ENCODE measurements at regions not wholly inside any gene's neighbourhood (a gene's known extent, or its start where the extent isn't known, plus 50 kb on each side); places are given as distances from the start of the nearest gene placed in this dataset.
A peak's percentile ranks its signal among the peaks of the same experiment; 100 is the strongest.
"Not testable (repeated sequence)": the region's sequence is repeated elsewhere in the genome, so short reads cannot be mapped to it uniquely, and the experiment has no call there.

DNA sequence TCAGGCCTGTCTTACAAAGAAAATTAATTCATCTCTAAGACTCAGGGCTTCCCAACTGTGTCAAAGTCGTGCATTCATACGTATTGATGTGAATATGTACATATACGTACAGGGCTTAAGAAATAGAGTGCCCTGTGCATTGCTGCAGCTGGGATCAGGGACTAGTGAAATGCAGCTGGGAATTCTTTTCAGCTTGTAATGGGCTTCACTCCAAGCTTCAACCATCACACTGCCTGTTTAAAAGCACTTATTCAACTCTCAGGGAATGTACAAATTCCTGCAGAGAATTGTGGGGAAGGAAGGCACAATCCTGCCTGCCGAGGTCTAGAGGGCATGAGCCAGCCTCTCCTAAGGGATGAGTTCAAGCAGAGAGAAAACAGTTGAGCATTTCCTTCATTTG is 59.6 kb upstream of the MAN2A1 start:
- DNase-seq, result no peak

DNA sequence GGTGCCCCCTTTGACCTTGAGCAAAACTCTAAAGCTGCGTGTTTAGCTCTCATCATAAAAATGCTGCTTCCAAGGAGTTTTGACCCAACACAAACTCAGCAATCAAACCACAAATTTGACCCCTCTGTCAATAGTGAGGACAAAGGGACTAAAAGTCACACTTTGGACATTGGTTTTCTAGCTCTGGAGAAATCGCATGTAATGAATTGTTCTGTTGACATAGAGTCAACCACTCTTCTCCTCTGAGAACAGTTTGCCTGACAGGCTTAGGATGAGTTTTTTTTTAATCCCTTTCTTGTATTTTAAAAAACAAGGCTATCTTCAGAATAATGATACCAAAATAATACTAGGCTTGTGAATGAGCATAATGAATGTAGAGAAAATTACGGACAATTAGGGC is 61.1 kb upstream of the MAN2A1 start:
- DNase-seq, result no peak

DNA sequence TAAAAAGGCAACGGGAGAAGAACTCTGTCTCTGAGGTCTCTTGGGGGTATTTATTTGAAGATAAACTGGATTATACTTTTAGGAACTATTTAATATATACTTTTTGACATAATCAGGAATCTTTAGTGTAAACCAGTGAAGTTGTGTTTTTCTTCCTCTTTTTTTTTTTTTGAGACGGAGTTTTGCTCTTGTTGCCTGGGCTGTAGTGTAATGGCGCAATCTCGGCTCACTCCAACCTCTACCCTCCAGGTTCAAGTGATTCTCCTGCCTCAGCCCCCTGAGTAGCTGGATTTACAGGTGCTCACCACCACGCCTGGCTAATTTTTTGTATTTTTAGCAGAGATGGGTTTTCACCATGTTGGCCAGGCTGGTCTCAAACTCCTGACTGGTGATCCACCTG is 68.5 kb upstream of the MAN2A1 start:
- DNase-seq, result not testable (repeated sequence)

DNA sequence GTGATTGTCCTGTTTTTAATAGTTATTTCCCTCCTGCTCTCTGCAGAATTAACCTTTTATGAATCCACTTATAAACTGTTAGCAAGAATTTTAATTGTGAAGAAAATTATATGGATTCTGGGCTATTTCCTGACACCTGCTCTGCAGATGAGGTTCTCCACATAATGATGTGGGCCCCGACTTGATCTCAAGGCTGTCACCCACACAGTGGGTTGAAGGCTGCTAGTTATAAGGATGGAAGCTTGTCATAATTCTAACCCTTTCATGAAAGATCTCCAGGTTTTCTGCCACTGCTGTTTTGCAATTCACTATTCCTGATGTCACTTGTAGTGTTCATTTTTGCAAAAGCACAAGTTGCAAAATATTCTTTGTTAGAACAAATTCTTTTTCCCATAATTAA is 69.1 kb upstream of the MAN2A1 start:
- DNase-seq, result no peak

DNA sequence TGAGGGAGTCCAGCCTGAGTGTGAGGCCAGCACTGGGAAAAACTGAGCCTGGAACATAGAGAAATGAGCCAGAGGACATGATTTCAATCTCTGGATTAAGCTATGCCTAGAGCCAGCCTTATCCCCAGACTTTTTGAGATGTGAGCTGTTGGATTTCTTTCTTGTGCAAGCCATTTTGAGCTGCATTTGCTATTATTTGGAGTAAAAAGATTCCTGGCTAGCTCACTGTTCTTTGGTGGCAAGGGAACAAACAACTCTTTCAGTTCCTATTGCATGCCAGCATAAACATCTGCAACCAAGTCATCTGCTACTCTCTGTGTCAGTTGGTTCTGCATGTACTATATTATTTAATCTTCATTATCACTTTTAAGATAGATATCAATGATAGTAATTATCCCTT is 70.1 kb upstream of the MAN2A1 start:
- DNase-seq, result no peak

DNA sequence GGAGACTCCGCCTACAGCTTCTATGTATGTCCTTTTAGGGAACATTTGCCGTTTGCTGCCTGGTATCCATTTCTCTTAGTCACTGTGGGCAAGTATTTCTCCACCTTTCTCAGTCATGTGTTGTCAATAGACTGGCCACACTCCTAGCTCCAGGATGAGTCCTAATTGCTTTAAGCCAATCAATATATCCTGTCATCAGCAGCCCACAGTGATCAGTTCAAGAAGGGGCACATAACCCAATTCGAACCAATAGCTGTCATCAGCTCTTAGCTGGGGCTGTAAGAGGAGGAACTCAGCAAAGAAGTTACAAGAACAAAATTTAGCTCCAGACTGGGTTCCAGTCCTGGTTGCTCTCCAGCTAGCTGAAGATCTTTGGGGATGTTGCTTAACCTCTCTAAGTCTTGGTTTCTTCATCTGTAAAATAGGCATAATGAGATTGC is 70.7 kb upstream of the MAN2A1 start:
- DNase-seq, result no peak

DNA sequence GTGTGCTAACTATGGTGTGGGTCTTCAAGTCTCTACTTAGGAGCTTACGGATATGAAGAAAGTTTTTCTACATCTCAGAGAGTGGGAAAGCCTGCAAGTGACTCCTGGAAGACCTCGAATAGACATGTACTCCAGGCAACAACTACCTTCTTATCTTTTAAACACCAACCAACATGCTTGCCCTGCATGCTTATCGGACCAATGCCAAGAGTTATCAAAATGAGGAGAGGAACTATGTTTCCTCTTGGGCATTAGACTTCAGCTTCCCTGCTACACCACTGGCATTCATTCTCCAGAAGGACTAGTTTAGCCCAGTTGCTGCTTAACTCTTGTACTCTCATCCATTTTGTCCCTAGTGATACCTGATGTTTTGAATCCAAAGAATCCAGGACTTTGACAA is 74.7 kb upstream of the MAN2A1 start:
- DNase-seq, result no peak

DNA sequence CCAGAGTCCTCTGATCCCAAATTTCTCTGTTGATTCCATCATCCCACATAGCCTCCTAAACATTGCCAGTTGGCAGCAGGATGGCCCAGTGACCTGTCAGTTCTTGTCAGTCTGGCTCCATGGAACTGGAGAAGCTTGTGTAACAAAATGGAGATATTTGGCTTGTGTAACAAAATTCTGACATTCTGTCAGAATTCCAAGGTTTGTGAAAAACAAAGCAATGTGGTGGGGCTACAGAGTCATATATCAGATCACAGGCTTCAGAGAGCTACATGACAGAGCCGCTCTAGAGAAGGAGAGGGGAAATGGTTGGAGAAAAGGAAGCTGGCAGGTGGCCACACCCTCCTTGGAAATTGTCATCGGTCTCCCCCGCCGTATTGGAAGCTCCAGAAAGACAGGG is 75.4 kb upstream of the MAN2A1 start:
- no peak for DNase-seq

DNA sequence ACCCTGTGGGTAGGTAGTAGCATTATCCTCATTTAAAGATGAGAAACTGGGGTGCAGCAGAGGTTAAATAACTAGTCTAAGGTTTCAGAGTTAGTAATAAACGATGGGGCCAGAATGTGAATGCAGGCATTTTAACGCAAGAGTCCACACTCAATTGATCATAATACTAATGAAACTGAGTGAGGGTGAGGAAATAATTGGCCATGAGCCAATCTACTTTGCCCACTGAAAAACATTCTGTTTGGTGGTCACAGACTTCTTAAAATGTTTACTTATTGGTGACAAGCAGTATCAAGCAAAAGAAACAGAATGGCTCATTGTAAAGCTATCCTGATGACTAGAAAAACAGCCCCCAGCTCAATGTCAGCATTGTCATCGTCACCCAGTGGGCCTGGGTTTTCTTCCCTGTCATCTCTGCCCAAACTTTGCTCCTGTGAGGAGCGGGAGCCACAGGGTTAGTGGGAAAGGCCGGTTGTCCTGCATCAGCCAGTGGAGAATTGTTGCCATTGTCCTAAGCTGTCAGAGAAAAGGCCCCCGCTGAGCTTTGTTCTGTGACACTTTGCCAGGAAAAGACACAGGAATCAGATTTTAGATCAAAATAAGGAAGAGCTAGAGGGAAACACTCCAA is 77.3 kb upstream of the MAN2A1 start:
- no peak for DNase-seq

DNA sequence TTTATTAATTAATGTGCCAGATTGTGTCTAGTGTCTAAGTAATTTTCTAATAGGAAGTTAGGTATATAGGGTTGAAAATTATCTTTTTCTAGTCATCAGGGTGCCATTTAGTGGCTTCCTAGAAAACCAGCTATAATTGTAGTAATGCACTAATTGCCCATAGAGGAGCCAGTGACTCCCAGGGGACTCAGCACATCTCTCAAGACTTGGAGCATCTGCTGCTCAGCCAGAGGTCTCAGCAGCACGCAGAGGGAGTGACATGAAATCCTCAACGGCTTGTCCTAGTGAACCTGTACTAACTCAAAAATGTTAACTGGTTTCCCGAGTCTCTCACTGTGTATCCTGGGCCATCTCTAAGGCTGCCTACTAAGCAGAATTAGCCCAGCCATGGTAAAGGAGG is 78.2 kb upstream of the MAN2A1 start:
- DNase-seq, result peak; percentile 41

DNA sequence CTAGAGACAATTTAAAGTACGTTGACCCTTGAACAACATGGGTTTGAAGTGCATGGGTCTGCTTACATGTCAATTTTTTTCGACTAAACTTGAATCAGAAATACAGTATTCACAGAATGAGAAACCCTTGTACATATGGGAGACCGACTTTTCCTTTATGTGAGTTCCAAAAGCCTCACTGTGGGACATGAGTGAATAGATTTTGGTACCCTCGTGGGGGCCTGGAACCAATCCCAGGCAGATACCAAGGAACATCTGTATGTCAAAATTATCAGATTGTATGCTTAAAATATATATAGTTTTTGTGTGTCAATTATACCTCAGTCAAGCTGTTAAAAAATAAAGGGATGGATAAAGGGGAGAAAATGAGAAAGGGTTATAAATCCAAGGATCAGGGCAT is 78.7 kb upstream of the MAN2A1 start:
- no peak for DNase-seq

DNA sequence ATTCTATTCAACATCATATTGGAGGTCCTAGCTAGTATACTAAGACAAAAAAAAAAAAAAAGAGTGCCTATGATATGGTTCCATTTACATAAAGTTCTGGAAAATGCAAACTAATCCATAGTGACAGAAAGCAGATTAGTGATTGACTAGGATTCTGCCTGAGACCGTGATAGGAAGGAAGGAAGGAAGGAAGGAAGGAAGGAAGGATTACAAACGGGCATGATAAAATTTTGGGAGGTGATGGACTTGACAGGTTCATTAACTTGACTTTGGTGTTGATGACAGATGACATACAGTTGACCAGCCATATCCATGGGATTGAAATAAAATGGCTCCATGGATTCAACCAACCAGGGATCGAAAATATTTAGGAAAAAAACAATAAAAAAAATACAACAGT is 79.1 kb upstream of the MAN2A1 start:
- no peak for DNase-seq

DNA sequence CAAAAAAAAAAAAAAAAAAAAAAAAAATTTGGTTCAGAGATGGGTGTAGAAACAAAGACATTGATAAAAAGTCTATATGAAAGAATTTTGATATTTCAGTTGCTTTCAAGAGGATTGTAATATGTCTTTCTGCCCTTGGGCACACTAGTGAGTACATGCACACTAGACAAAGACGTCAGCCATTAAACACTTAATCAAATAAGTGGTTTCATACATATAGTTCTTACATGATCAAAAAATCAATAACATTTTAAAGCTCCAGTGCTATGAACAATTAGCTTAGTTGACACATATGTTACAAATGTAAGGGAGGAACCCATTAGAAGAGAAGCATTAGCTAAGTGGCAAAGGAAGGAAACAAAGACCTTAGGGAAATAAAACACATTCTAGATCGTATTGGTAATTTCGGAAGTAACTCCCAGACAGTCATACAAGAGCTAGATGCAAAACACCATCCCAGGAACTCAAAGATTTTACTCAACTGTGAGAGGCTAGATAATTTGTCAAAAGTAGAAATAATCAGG is 84.5 kb upstream of the MAN2A1 start:
- DNase-seq, result no peak

DNA sequence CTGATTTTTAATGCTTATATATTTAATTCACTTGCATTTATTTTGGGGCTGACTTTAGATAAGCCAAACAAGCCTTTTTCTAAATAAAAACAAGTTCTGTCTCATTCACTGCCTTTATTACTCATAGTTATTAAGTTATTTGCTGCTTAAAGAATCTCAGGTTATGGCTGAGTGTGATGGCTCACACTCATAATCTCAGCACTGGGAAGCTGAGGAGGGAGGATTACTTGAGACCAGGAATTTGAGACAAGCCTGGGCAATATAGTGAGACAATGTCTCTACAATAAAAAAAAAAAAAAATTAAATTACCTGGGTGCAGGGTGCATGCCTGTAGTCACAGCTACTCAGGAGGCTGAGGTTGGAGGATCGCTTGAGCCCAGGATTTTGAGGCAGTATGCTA is 85.0 kb upstream of the MAN2A1 start:
- DNase-seq, result no peak

DNA sequence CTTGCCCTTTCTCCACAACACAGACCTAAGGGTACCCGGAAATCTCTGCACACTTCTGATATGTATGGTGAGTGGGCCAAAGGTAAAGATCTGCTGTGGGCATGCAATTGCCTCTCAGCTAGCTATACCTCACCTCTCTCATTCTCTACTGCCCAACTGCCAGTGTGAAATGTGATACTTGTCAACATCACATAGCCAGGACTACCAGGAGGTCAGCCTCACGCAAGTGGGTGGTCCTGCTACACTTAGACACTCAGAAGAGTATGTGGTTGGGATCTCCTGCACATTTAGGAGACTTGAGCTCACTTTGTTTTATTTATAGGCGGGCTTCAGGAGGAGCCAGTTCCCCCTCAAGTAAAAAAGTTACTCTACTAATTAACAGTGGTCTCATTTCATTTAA is 88.0 kb upstream of the MAN2A1 start:
- DNase-seq, result no peak

DNA sequence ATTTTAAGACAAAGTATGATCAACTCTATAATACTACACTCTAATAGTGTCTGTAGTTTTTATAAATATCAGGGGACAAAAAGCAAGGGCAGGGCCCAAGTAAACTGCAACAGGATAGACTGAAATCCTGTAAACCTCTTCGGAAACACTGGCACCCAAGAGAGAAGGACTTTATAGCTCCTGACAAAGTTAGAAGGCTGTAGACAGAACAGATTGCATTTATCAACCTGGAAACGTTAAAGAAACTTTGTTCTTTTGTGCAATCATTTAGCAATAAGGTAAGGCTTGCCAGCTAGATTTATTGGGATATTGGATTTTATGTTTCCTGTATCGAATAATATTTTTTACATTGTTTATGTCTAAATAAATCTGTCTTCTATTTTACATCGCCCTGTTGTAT is 91.8 kb upstream of the MAN2A1 start:
- no peak for DNase-seq

DNA sequence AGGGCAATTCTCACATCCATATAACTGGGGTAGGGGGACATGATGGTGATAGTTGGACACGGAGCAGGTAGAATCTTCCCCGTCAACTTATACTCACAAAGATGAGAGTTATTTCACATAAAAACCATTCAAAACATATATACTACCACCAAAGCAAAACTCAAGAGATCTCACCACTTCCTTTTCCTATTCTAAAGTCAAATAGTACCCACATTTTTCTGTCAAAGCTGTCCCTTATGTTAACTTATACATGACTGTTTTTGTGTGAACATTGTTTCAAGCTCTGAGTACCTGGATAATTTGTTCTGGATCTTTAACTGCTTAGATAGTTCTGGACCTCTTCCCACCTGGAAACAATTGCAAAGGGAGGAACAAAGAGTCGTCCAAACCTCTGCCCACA is 95.5 kb upstream of the MAN2A1 start:
- no peak for DNase-seq

DNA sequence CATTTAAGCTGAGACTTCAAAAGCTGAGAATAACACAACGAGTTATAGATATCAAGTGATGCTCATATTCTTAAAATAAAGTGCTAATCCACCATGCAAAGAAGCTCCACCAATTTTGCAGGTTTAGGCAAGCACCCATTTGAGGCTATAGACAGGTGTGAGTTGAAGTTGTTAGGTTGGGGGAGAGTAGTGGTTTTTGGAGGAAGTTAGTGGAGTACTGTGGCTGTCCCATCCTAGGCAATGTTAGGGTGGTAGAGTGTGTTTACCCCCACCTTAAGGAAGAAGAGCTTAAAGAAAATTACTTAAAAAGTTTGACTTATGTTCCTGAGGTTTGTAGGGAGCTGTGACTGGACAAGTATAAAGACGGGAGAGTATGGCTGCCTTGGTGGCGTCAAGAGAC is 98.9 kb upstream of the MAN2A1 start:
- no peak for DNase-seq

DNA sequence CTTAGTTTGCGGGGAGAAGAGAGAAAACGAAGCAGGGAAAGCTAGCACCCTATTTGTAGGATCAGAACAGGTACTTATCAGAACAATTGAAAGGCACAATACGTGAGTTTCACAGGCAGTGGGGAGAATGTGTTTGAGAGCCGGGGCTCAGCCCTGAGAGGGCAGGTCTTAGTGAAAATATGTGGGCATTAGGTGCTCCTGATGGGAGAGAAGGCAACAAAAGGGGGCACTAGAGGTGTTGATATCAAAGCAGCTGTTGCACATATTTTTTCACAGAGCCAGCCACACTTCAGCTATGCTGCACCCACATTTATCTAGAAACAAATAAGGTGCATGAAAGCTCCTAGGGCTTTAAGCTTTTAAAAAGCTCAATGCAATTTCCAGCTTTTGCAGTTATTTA is 99.7 kb upstream of the MAN2A1 start:
- peak; percentile 5 for DNase-seq

DNA sequence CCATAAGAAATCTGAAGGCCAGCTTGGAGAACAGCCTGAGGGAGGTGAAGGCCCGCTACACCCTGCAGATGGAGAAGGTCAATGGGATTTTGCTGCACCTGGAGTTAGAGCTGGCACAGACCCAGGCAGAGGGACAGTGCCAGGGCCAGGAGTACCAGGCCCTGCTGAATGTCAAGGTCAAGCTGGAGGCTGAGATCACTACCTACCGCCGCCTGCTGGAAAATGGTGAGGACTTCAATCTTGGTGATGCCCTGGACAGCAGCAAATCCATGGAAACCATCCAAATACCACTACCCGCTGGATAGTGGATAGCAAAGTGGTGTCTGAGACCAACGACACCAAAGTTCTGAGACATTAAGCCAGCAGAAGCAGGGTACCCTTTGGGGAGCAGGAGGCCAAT is 100.5 kb upstream of the MAN2A1 start:
- DNase-seq, result no peak

DNA sequence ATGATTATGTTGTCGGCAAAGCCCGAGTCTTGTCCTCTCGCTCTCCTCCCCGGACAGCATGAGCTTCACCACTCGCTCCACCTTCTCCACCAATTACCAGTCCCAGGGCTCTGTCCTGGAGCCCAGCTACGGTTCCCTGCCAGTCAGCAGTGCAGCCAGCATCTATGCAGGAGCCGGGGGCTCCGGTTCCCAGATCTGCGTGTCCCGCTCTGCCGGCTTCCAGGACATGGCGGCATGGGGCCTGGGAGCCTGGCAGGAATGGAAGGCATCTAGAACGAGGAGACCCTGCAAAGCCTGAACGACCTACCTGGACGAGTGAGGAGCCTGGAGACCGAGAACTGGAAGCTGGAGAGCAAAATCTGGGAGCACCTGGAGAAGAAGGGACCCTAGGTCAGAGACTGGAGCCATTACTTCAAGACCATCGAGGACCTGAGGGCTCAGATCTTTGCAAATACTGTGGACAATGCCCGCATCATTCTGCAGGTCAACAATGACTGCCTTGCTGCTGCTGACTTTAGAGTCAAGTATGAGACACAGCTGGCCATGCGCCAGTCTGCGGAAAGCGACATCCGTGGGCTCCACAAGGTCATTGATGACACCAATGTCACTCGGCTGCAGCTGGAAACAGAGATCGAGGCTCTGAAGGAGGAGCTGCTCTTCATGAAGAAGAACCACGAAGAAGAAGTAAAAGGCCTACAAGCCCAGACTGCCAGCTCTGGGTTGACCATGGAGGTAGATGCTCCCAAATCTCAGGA is 101.3 kb upstream of the MAN2A1 start:
- DNase-seq, result no peak

DNA sequence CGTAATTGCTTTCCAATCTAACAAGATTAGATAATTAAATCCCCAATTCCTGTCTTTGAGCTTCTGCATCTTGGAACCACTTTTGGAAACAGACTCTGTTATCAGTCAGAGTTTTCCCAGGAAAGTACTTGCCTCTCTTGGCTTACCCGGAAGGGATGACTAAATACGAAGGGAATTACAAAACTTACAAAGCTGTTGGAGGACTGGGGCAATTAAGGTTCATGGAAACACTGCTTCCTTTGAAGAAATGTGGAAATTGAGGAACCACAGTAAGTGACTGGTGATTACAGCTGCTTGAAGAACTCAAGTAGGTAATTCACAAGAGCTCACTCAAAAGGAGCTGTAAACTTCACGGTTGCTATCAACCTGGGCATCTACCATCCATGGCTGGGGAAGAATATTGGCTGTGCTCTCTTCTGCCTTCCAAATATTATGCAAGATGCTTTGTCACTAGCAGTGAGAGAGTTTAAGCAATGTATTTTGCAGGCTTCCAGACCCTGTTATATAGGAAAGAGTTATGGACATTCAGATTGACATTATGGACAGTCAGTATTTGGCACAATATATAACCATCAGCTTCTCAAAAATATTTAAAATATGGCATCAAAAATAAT is 104.6 kb upstream of the MAN2A1 start:
- no peak for DNase-seq

DNA sequence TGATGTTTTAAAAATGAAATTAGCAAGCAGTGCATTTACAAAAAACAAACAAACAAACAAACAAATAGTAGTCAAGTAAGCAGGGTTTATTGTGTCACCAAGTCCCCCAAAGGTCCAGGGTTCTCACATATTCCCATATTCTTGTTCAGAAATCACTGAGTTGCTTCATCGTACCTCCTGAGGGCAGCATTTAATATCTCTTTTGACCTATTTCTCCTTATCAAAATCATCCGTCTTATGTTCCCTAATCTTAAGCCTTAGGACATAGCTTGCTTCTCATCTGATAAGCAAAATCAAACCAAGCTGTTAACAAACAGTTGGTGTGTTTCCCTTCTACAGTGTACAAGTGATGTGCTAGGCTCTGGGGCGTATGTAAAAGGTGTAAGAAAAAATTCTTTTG is 109.5 kb upstream of the MAN2A1 start:
- no peak for DNase-seq

DNA sequence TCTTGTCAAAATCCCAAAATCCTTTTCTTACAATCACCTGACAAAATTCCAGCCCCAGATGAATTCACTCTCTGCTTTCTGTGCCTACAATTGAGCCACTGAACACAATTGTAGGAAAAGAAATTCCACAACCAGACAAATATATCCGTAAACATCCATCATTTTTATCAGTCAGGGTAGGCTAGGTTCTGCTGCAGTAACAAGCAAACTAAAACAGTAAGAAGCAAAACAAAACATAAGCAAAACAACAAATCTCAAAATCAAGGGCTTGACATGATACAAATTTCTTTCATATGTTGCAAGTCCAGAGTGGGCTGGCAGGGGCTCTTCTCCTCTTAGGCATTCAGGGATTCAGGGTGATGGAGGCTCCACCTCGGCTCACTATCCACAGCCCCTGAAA is 114.2 kb upstream of the MAN2A1 start:
- DNase-seq, result no peak
